Endothelial cell of umbilical vein (primary cell): ENCODE measurements at regions not wholly inside any gene's neighbourhood (a gene's known extent, or its start where the extent isn't known, plus 50 kb on each side); places are given as distances from the start of the nearest gene placed in this dataset.

Experiments used
- GATA2 ChIP-seq: IDR thresholded peaks from 2 replicates; pipeline ENCODE4 v1.7.0; 2011; ENCODE audit warnings: low read depth, mild to moderate bottlenecking, moderate library complexity, mixed read lengths, low read length; ENCODE audit not compliant: insufficient read length, insufficient read depth
- JUN ChIP-seq: IDR thresholded peaks from 2 replicates; pipeline ENCODE4 v1.6.1; 2011; ENCODE audit warnings: borderline replicate concordance, low read depth; ENCODE audit not compliant: insufficient read length, insufficient read depth
- MYC ChIP-seq: IDR thresholded peaks from one replicate; pipeline ENCODE4 v1.6.1; 2011; ENCODE audit warnings: mild to moderate bottlenecking, low read depth, low read length
- POLR2AphosphoS5 ChIP-seq: IDR thresholded peaks from 2 replicates; pipeline ENCODE4 v1.6.1; 2012; ENCODE audit warnings: low read depth, mild to moderate bottlenecking, control low read depth, low read length, moderate library complexity; ENCODE audit not compliant: insufficient read depth
- TF ChIP-seq, protein P1 (sequence below), 2 donors: IDR thresholded peaks; 1 replicate in 1 of 2; 2 replicates in 1 of 2; pipeline ENCODE4 v1.5.1; 2011; ENCODE audit warnings: low read length in 2 of 2, mild to moderate bottlenecking in 2 of 2, moderate library complexity in 2 of 2, control low read depth in 1 of 2, inconsistent platforms in 1 of 2, low read depth in 1 of 2; ENCODE audit not compliant: insufficient read depth in 1 of 2; ENCODE audit errors: extremely low read depth in 1 of 2

DNA sequence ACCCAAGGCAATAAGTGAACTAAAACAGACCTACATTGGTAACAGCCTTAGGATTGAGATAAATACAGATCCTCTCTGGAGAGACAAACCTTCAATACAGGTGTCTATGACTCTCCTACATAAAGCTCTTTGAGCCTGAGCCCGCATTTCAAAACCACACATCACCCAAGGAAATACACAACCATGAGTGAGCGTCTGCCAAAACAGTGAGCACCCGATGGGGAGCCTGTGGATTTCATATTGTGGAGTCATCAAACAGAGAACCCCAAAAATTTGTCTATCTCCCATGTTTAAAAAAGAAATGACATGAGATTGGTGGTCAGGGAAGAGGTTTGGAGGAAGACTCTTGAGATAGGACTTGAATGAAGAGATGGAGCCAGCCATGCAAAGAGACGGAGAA, 102.2 kb upstream of the LHX1 start:
- TF ChIP-seq, protein P1, sequence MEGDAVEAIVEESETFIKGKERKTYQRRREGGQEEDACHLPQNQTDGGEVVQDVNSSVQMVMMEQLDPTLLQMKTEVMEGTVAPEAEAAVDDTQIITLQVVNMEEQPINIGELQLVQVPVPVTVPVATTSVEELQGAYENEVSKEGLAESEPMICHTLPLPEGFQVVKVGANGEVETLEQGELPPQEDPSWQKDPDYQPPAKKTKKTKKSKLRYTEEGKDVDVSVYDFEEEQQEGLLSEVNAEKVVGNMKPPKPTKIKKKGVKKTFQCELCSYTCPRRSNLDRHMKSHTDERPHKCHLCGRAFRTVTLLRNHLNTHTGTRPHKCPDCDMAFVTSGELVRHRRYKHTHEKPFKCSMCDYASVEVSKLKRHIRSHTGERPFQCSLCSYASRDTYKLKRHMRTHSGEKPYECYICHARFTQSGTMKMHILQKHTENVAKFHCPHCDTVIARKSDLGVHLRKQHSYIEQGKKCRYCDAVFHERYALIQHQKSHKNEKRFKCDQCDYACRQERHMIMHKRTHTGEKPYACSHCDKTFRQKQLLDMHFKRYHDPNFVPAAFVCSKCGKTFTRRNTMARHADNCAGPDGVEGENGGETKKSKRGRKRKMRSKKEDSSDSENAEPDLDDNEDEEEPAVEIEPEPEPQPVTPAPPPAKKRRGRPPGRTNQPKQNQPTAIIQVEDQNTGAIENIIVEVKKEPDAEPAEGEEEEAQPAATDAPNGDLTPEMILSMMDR (IDR thresholded peaks at IDR 0.05; ENCODE audit: extremely low read depth in 1 of 2, insufficient read depth in 1 of 2, low read depth in 1 of 2, low read length in 2 of 2) = no peak
- no peak for TF ChIP-seq MYC
- TF ChIP-seq JUN = no peak
- no peak for TF ChIP-seq GATA2
- TF ChIP-seq POLR2AphosphoS5 = no peak
